ENCODE measurements at regions not wholly inside any gene's neighbourhood (a gene's known extent, or its start where the extent isn't known, plus 50 kb on each side); places are given as distances from the start of the nearest gene placed in this dataset.

GRCh38 chr16:62190426-62190825 is 154.2 kb upstream of the CDH8 start:
- BruUV-seq (replicated peaks) = no TSS peak
- Histone ChIP-seq H3K27ac (ENCODE audit: low read length) (no peak overlapping the region), H3K9me3 (ENCODE audit: control insufficient read depth, insufficient read depth, low read depth, low read length) (no peaks in the 10 kb centered on the region), H3K27me3 (ENCODE audit: control insufficient read depth, insufficient read depth, low read length) (no peaks in the 10 kb centered on the region), H3K36me3 (ENCODE audit: control insufficient read depth, insufficient read depth, low read length) (no peaks in the 10 kb centered on the region), H3K4me3 (ENCODE audit: low read depth in 2 of 2, low read length in 2 of 2) (no peak overlapping the region), H3K4me1 (ENCODE audit: control insufficient read depth, insufficient read depth, low read length) (no peaks in the 10 kb centered on the region)
- ATAC-seq = no peak
- no peak for DNase-seq (ENCODE audit: low read depth, low spot score)
- ChIA-PET POLR2A (no interaction called here), CTCF (interaction anchor here (0.7 to 0.8 kb wide), 2 partner anchors 40 to 66 kb away, joined by 3 to 4 read pairs; no protein-coding TSS in a partner anchor)
- no peak for TF ChIP-seq REST (IDR thresholded peaks at IDR 0.05; ENCODE audit: insufficient read depth in 1 of 2, low read depth in 2 of 2, low read length in 1 of 2)
- TF ChIP-seq, protein P1, sequence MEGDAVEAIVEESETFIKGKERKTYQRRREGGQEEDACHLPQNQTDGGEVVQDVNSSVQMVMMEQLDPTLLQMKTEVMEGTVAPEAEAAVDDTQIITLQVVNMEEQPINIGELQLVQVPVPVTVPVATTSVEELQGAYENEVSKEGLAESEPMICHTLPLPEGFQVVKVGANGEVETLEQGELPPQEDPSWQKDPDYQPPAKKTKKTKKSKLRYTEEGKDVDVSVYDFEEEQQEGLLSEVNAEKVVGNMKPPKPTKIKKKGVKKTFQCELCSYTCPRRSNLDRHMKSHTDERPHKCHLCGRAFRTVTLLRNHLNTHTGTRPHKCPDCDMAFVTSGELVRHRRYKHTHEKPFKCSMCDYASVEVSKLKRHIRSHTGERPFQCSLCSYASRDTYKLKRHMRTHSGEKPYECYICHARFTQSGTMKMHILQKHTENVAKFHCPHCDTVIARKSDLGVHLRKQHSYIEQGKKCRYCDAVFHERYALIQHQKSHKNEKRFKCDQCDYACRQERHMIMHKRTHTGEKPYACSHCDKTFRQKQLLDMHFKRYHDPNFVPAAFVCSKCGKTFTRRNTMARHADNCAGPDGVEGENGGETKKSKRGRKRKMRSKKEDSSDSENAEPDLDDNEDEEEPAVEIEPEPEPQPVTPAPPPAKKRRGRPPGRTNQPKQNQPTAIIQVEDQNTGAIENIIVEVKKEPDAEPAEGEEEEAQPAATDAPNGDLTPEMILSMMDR (IDR thresholded peaks at IDR 0.05) = peak; percentile 47; the same call in 1 of the 2 replicates
- intact Hi-C loops (cut with micrococcal nuclease; ENCODE audit: unreplicated experiment) (no loop called here), in situ Hi-C loops (cut with HindIII; ENCODE audit: low pct_unique_long_range_greater_than_20kb, low sequenced_read_pairs) (no loop called here)

- no peak for TF ChIP-seq SIN3A (IDR thresholded peaks at IDR 0.05; ENCODE audit: borderline replicate concordance, insufficient read depth, low read depth, low read length)
- TF ChIP-seq, protein P1 (IDR thresholded peaks at IDR 0.05) = no peak
- no peak for TF ChIP-seq REST (IDR thresholded peaks at IDR 0.05; ENCODE audit: insufficient read depth in 1 of 2, low read depth in 2 of 2, low read length in 1 of 2)
- no peak for TF ChIP-seq POLR2AphosphoS5 (IDR thresholded peaks at IDR 0.05; ENCODE audit: low read depth, low read length)
- TF ChIP-seq TCF7L2 (IDR thresholded peaks at IDR 0.05; ENCODE audit: low read depth, low read length) = no peak
- no peak overlapping the region for H3K27ac ChIP-seq (ENCODE audit: low read length)
- H3K4me3 ChIP-seq (ENCODE audit: low read depth in 2 of 2, low read length in 2 of 2) = no peak overlapping the region
- CTCF ChIA-PET = interaction anchor here (0.5 kb wide), 1 partner anchor 12 kb away, joined by 3 read pairs; no protein-coding TSS in a partner anchor
- no peaks in the 10 kb centered on the region for H3K36me3 ChIP-seq (ENCODE audit: control insufficient read depth, insufficient read depth, low read length)
- intact Hi-C loops (cut with micrococcal nuclease; ENCODE audit: unreplicated experiment) = no loop called here
- DNase-seq (ENCODE audit: low read depth, low spot score) = no peak
- H3K9me3 ChIP-seq (ENCODE audit: control insufficient read depth, insufficient read depth, low read depth, low read length) = no peaks in the 10 kb centered on the region
- no peak for ATAC-seq
- in situ Hi-C loops (cut with HindIII; ENCODE audit: low pct_unique_long_range_greater_than_20kb, low sequenced_read_pairs) = no loop called here
- no peaks in the 10 kb centered on the region for H3K27me3 ChIP-seq (ENCODE audit: control insufficient read depth, insufficient read depth, low read length)
- H3K4me1 ChIP-seq (ENCODE audit: control insufficient read depth, insufficient read depth, low read length) = no peaks in the 10 kb centered on the region
- POLR2A ChIA-PET = no interaction called here
- BruUV-seq (replicated peaks) = no TSS peak
Observed at GRCh38 chr16:62177351-62178203, 141.3 kb upstream of the CDH8 start.
